Neural progenitor cell (in vitro differentiated cells): ENCODE measurements at regions not wholly inside any gene's neighbourhood (a gene's known extent, or its start where the extent isn't known, plus 50 kb on each side); places are given as distances from the start of the nearest gene placed in this dataset.

ENCODE experiments used
- DNase-seq: peaks from one replicate; pipeline ENCODE4 v3.0.0-alpha.2; 2016; ENCODE audit warnings: low spot score
- H2AFZ ChIP-seq: fragments of 200-600 bp; sonication (generic); replicated peaks from 2 replicates; pipeline ENCODE4 v1.6.1; 2016; ENCODE audit warnings: antibody characterized with exemption
- H3F3A ChIP-seq: fragments of 200-600 bp; sonication (generic); 2 replicates; pipeline ENCODE4 v1.6.1; 2016; ENCODE audit warnings: antibody characterized with exemption, low read depth
- H3K27ac ChIP-seq: fragments of 200-600 bp; sonication (generic); 2 replicates; pipeline ENCODE4 v1.5.1; 2016; ENCODE audit warnings: mild to moderate bottlenecking
- H3K27me3 ChIP-seq: fragments of 200-600 bp; sonication (generic); 2 replicates; pipeline ENCODE4 v1.6.1; 2016; ENCODE audit warnings: mild to moderate bottlenecking, moderate library complexity
- H3K36me3 ChIP-seq: fragments of 200-600 bp; sonication (generic); 2 replicates; pipeline ENCODE4 v1.5.1; 2016
- H3K4me1 ChIP-seq: fragments of 200-600 bp; sonication (generic); 2 replicates; pipeline ENCODE4 v1.6.1; 2016; ENCODE audit warnings: mixed run types
- H3K4me2 ChIP-seq: fragments of 200-600 bp; sonication (generic); 2 replicates; pipeline ENCODE4 v1.6.1; 2016
- H3K4me3 ChIP-seq: fragments of 200-600 bp; sonication (generic); 2 replicates; pipeline ENCODE4 v1.5.1; 2016
- H3K79me2 ChIP-seq: fragments of 200-600 bp; sonication (generic); 2 replicates; pipeline ENCODE4 v1.6.1; 2016; ENCODE audit warnings: low read depth
- H3K9ac ChIP-seq: fragments of 200-600 bp; sonication (generic); 2 replicates; pipeline ENCODE4 v1.6.1; 2016
- H3K9me3 ChIP-seq: fragments of 200-600 bp; sonication (generic); 2 replicates; pipeline ENCODE4 v1.5.1; 2016; ENCODE audit warnings: low read depth
- H4K20me1 ChIP-seq: fragments of 200-600 bp; sonication (generic); 2 replicates; pipeline ENCODE4 v1.6.1; 2016; ENCODE audit warnings: low read depth
- H3K27ac Mint-ChIP-seq: 3 replicates; pipeline ENCODE4 v1.8.0; 2021; ENCODE audit warnings: mixed read lengths
- H3K27me3 Mint-ChIP-seq: 2 replicates; pipeline ENCODE4 v1.8.0; 2022; ENCODE audit warnings: low read depth, mild to moderate bottlenecking, inconsistent platforms, moderate library complexity, mixed read lengths; ENCODE audit not compliant: insufficient read depth
- H3K36me3 Mint-ChIP-seq: 3 replicates; pipeline ENCODE4 v1.8.0; 2021; ENCODE audit warnings: mixed read lengths
- H3K4me1 Mint-ChIP-seq: 3 replicates; pipeline ENCODE4 v1.8.0; 2021; ENCODE audit warnings: mixed read lengths
- H3K4me3 Mint-ChIP-seq: 3 replicates; pipeline ENCODE4 v1.8.0; 2021; ENCODE audit warnings: mild to moderate bottlenecking, moderate library complexity, mixed read lengths
- H3K9me3 Mint-ChIP-seq: 3 replicates; pipeline ENCODE4 v1.8.0; 2020; ENCODE audit warnings: mixed read lengths
- EZH2 ChIP-seq: fragments of 200-600 bp; sonication (generic); IDR thresholded peaks from 2 replicates; pipeline ENCODE4 v1.6.1; 2017; ENCODE audit warnings: antibody characterized with exemption, mild to moderate bottlenecking, moderate library complexity
- EZH2phosphoT487 ChIP-seq: fragments of 200-600 bp; sonication (generic); IDR thresholded peaks from 2 replicates; pipeline ENCODE4 v1.6.1; 2017; ENCODE audit warnings: antibody characterized with exemption
- TF ChIP-seq, protein P1 (sequence below): fragments of 200-600 bp; sonication (generic); IDR thresholded peaks from 2 replicates; pipeline ENCODE4 v1.5.1; 2017; ENCODE audit warnings: antibody characterized with exemption, mild to moderate bottlenecking

GRCh38 chr2:187851955-187852561 is 297.8 kb upstream of the TFPI start:
- H3K4me1 ChIP-seq = peaks cover 6% of the 10 kb centered on the region
- TF ChIP-seq EZH2phosphoT487 (no peak), EZH2 (no peak)
- TF ChIP-seq, protein P1, sequence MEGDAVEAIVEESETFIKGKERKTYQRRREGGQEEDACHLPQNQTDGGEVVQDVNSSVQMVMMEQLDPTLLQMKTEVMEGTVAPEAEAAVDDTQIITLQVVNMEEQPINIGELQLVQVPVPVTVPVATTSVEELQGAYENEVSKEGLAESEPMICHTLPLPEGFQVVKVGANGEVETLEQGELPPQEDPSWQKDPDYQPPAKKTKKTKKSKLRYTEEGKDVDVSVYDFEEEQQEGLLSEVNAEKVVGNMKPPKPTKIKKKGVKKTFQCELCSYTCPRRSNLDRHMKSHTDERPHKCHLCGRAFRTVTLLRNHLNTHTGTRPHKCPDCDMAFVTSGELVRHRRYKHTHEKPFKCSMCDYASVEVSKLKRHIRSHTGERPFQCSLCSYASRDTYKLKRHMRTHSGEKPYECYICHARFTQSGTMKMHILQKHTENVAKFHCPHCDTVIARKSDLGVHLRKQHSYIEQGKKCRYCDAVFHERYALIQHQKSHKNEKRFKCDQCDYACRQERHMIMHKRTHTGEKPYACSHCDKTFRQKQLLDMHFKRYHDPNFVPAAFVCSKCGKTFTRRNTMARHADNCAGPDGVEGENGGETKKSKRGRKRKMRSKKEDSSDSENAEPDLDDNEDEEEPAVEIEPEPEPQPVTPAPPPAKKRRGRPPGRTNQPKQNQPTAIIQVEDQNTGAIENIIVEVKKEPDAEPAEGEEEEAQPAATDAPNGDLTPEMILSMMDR = no peak
- Mint-ChIP-seq H3K9me3 (no peaks in the 10 kb centered on the region), H3K4me1 (no peaks in the 10 kb centered on the region), H3K27me3 (no peaks in the 10 kb centered on the region), H3K27ac (no peak overlapping the region), H3K36me3 (no peaks in the 10 kb centered on the region), H3K4me3 (no peak overlapping the region)
- no peaks in the 10 kb centered on the region for H3F3A ChIP-seq
- H3K9me3 ChIP-seq = no peaks in the 10 kb centered on the region
- DNase-seq = no peak
- H3K4me3 ChIP-seq = no peak overlapping the region
- no peaks in the 10 kb centered on the region for H3K27me3 ChIP-seq
- H3K27ac ChIP-seq = no peak overlapping the region
- no peak overlapping the region for H3K4me2 ChIP-seq
- H4K20me1 ChIP-seq = no peaks in the 10 kb centered on the region
- no peak overlapping the region for H3K9ac ChIP-seq
- H3K36me3 ChIP-seq = no peaks in the 10 kb centered on the region
- H2AFZ ChIP-seq = no peak overlapping the region
- H3K79me2 ChIP-seq = no peaks in the 10 kb centered on the region

GRCh38 chr2:187853381-187853791 is 299.2 kb upstream of the TFPI start:
- Histone ChIP-seq H3F3A (no peaks in the 10 kb centered on the region), H3K27ac (no peak overlapping the region), H3K9ac (no peak overlapping the region), H3K27me3 (no peaks in the 10 kb centered on the region), H3K4me1 (peaks cover 4% of the 10 kb centered on the region), H3K4me3 (no peak overlapping the region), H4K20me1 (no peaks in the 10 kb centered on the region), H3K36me3 (no peaks in the 10 kb centered on the region), H3K4me2 (no peak overlapping the region), H3K79me2 (no peaks in the 10 kb centered on the region), H2AFZ (no peak overlapping the region), H3K9me3 (no peaks in the 10 kb centered on the region)
- no peaks in the 10 kb centered on the region for H3K36me3 Mint-ChIP-seq
- no peak overlapping the region for H3K4me3 Mint-ChIP-seq
- no peaks in the 10 kb centered on the region for H3K4me1 Mint-ChIP-seq
- H3K27me3 Mint-ChIP-seq = no peaks in the 10 kb centered on the region
- DNase-seq = no peak
- no peak overlapping the region for H3K27ac Mint-ChIP-seq
- no peaks in the 10 kb centered on the region for H3K9me3 Mint-ChIP-seq
- TF ChIP-seq EZH2 (no peak), EZH2phosphoT487 (no peak)
- TF ChIP-seq, protein P1 = no peak

- no peaks in the 10 kb centered on the region for H3K27me3 Mint-ChIP-seq
- H3K4me3 Mint-ChIP-seq = no peak overlapping the region
These were observed 300.6 kb upstream of the TFPI start for GRCh38 chr2:187854801-187855200.

More at GRCh38 chr2:187854801-187855200, 300.6 kb upstream of the TFPI start:
- H3K36me3 Mint-ChIP-seq = no peaks in the 10 kb centered on the region
- H3K4me1 Mint-ChIP-seq = no peaks in the 10 kb centered on the region
- H3K79me2 ChIP-seq = no peaks in the 10 kb centered on the region
- no peak overlapping the region for H3K27ac ChIP-seq
- H3K27ac Mint-ChIP-seq = no peak overlapping the region
- no peaks in the 10 kb centered on the region for H3K4me1 ChIP-seq
- no peaks in the 10 kb centered on the region for H3K9me3 ChIP-seq
- H3K36me3 ChIP-seq = no peaks in the 10 kb centered on the region
- H3K27me3 ChIP-seq = no peaks in the 10 kb centered on the region
- H3F3A ChIP-seq = no peaks in the 10 kb centered on the region
- H2AFZ ChIP-seq = no peak overlapping the region
- H3K9me3 Mint-ChIP-seq = no peaks in the 10 kb centered on the region
- H3K4me2 ChIP-seq = no peak overlapping the region
- H3K9ac ChIP-seq = no peak overlapping the region
- no peaks in the 10 kb centered on the region for H4K20me1 ChIP-seq
- TF ChIP-seq EZH2phosphoT487 (no peak), EZH2 (no peak)
- TF ChIP-seq, protein P1 = no peak
- no peak for DNase-seq
- no peak overlapping the region for H3K4me3 ChIP-seq
